C4-2B (cell line): ENCODE measurements at regions not wholly inside any gene's neighbourhood (a gene's known extent, or its start where the extent isn't known, plus 50 kb on each side); places are given as distances from the start of the nearest gene placed in this dataset.
"Not testable (repeated sequence)": the region's sequence is repeated elsewhere in the genome, so short reads cannot be mapped to it uniquely, and the experiment has no call there.

ENCODE experiments used
- H3K27ac ChIP-seq: fragments of 450-650 bp; 2 replicates; pipeline ENCODE4 v1.5.1; 2017
- ZFX ChIP-seq: fragments of 450-650 bp; IDR thresholded peaks from 2 replicates; pipeline ENCODE4 v1.6.1; 2017
- TF ChIP-seq, protein P1 (sequence below): fragments of 450-650 bp; conservative IDR thresholded peaks from 2 replicates; pipeline ENCODE4 v1.5.1; 2017; ENCODE audit warnings: mild to moderate bottlenecking

DNA sequence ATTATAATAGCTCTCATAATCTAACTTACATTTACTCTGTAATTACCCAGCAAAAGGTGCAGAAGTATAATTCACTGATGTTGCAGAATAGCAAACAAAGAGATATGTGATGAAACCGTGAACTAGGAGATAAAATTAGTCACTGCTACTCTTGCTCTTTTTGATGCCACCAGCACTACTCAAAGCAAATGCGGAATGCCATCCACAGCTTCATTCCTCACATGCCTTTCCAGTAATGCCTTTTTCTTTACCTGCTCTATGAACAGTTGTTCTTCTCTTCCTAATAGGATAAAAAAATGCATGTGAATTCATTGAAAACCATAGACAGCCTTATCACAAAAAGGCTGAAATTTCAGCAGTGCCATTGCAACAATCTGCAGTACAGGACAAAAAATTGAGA, 1129.5 kb downstream of the DIAPH3 start:
- TF ChIP-seq, protein P1, sequence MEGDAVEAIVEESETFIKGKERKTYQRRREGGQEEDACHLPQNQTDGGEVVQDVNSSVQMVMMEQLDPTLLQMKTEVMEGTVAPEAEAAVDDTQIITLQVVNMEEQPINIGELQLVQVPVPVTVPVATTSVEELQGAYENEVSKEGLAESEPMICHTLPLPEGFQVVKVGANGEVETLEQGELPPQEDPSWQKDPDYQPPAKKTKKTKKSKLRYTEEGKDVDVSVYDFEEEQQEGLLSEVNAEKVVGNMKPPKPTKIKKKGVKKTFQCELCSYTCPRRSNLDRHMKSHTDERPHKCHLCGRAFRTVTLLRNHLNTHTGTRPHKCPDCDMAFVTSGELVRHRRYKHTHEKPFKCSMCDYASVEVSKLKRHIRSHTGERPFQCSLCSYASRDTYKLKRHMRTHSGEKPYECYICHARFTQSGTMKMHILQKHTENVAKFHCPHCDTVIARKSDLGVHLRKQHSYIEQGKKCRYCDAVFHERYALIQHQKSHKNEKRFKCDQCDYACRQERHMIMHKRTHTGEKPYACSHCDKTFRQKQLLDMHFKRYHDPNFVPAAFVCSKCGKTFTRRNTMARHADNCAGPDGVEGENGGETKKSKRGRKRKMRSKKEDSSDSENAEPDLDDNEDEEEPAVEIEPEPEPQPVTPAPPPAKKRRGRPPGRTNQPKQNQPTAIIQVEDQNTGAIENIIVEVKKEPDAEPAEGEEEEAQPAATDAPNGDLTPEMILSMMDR: no peak
- no peak for TF ChIP-seq ZFX
- H3K27ac ChIP-seq: no peak overlapping the region

- TF ChIP-seq ZFX: no peak
- TF ChIP-seq, protein P1: no peak
Measured at GRCh38 chr13:59038824-59039223, 1124.9 kb downstream of the DIAPH3 start.

DNA sequence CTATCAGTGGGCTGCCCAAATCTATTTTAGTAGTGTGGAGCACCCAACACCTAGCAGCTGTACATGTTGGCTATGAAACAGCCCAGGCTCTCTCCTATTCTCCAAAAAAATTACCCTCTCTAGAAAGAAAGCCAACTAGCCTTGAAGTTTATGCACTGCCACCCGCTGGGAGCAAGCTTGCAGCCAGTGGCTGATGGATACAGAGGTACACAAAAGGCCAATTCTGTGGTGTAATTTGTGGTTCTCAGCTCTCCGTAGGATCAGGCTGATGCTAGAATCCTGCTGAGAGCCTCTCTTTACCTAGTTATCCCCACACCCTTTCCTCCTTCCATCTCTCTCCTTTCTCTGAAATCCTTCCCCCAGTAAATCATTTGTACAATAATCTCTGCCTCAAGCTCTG, 1120.7 kb downstream of the DIAPH3 start:
- no peak for TF ChIP-seq ZFX
- TF ChIP-seq, protein P1: no peak
- no peak overlapping the region for H3K27ac ChIP-seq

More at GRCh38 chr13:59038824-59039223, 1124.9 kb downstream of the DIAPH3 start:
- no peak overlapping the region for H3K27ac ChIP-seq

GRCh38 chr13:59047546-59047945, 1116.2 kb downstream of the DIAPH3 start:
- no peak overlapping the region for H3K27ac ChIP-seq
- TF ChIP-seq, protein P1: no peak
- no peak for TF ChIP-seq ZFX

GRCh38 chr13:59061621-59062020, 1102.1 kb downstream of the DIAPH3 start:
- no peak overlapping the region for H3K27ac ChIP-seq
- TF ChIP-seq, protein P1: no peak
- TF ChIP-seq ZFX: no peak

DNA sequence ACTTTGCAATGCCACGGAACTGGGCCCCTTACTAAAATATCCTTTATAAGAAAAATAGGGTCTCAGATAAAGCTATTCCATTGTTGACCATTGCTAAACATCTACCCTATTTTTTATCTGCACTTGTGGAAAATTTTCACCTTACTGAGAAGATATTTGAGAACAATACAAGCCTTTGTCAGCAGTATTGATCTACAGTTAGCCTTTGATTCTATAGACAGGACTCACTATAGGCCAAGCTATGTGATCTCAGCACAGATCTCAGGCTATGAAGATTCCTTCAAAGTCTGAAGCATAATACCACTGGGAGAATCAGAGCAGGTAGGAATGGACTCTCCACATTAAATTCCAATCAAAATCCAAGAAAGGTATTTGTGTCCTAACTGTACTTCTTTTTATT, 1099.7 kb downstream of the DIAPH3 start:
- no peak overlapping the region for H3K27ac ChIP-seq

GRCh38 chr13:59076386-59076785, 1087.3 kb downstream of the DIAPH3 start:
- not testable (repeated sequence) for H3K27ac ChIP-seq

More for the DNA sequence above, 1099.7 kb downstream of the DIAPH3 start:
- TF ChIP-seq, protein P1: no peak
- TF ChIP-seq ZFX: no peak

GRCh38 chr13:59086147-59086546, 1077.6 kb downstream of the DIAPH3 start:
- H3K27ac ChIP-seq: no peak overlapping the region
- TF ChIP-seq, protein P1: no peak
- no peak for TF ChIP-seq ZFX
